ENCODE measurements at regions not wholly inside any gene's neighbourhood (a gene's known extent, or its start where the extent isn't known, plus 50 kb on each side); places are given as distances from the start of the nearest gene placed in this dataset.

GRCh38 chr7:68041554-68041953 lies 1044.9 kb downstream of the TYW1 start:
- Histone ChIP-seq H3K79me2 (replicated peaks; ENCODE audit: insufficient read depth) (no peaks in the 10 kb centered on the region), H3K27me3 (ENCODE audit: insufficient read depth) (no peaks in the 10 kb centered on the region)
- H3K4me1 Mint-ChIP-seq: no peaks in the 10 kb centered on the region

More at GRCh38 chr7:68041554-68041953, 1044.9 kb downstream of the TYW1 start:
- DNase-seq (ENCODE audit: low spot score): no peak
- H3K4me3 ChIP-seq: no peak overlapping the region
- no peak overlapping the region for H2AFZ ChIP-seq
- Mint-ChIP-seq H3K36me3 (ENCODE audit: low read depth) (peaks cover 39% of the 10 kb centered on the region), H3K4me3 (no peak overlapping the region), H3K27me3 (ENCODE audit: insufficient read depth, low read depth, poor library complexity) (peaks cover 5% of the 10 kb centered on the region), H3K27ac (no peak overlapping the region), H3K9me3 (peaks cover 98% of the 10 kb centered on the region)
- H3K36me3 ChIP-seq (ENCODE audit: insufficient read depth): no peaks in the 10 kb centered on the region
- TF ChIP-seq CREB1 (CRISPR knock-in tag; IDR thresholded peaks at IDR 0.05; ENCODE audit: low read depth) (no peak), ZNF462 (CRISPR knock-in tag; IDR thresholded peaks at IDR 0.05) (no peak), CTCF (conservative IDR thresholded peaks at IDR 0.05; ENCODE audit: low read depth in 2 of 2) (no peak), ETS1 (IDR thresholded peaks at IDR 0.05) (no peak), NANOG (IDR thresholded peaks at IDR 0.05; ENCODE audit: borderline replicate concordance) (no peak), ZNF331 (CRISPR knock-in tag; IDR thresholded peaks at IDR 0.05; ENCODE audit: low read depth) (no peak), JUNB (IDR thresholded peaks at IDR 0.05; ENCODE audit: unreplicated experiment) (no peak), POLR2AphosphoS5 (IDR thresholded peaks at IDR 0.05; ENCODE audit: low read depth) (no peak)
- H3K4me2 ChIP-seq: no peak overlapping the region
- H3K4me1 ChIP-seq (ENCODE audit: insufficient read depth): no peaks in the 10 kb centered on the region
- H4K20me1 ChIP-seq (replicated peaks; ENCODE audit: insufficient read depth): no peaks in the 10 kb centered on the region
- no peak for ATAC-seq
- H3K9me2 ChIP-seq (ENCODE audit: insufficient read depth): no peaks in the 10 kb centered on the region
- H3F3A ChIP-seq (replicated peaks; ENCODE audit: low read depth): no peaks in the 10 kb centered on the region
- H3K27ac ChIP-seq (ENCODE audit: low read depth): no peak overlapping the region
